Fibroblast of villous mesenchyme (primary cell): ENCODE measurements at regions not wholly inside any gene's neighbourhood (a gene's known extent, or its start where the extent isn't known, plus 50 kb on each side); places are given as distances from the start of the nearest gene placed in this dataset.
"Not testable (repeated sequence)": the region's sequence is repeated elsewhere in the genome, so short reads cannot be mapped to it uniquely, and the experiment has no call there.

ENCODE experiments used
- DNase-seq: peaks from one replicate; pipeline ENCODE4 v3.0.0-alpha.2; 2010; ENCODE audit warnings: low read depth
- H3K4me3 ChIP-seq: 2 replicates; pipeline ENCODE4 v1.5.1; 2011; ENCODE audit warnings: low read depth, mild to moderate bottlenecking, low read length
- CTCF ChIP-seq: IDR thresholded peaks from 2 replicates; pipeline ENCODE4 v1.5.1; 2012; ENCODE audit warnings: low read depth, mild to moderate bottlenecking, low read length; ENCODE audit not compliant: insufficient read depth

- no peak for DNase-seq
- no peak for TF ChIP-seq CTCF
- no peak overlapping the region for H3K4me3 ChIP-seq
Observed at GRCh38 chr17:69690531-69690930, 276.0 kb downstream of the MAP2K6 start.

GRCh38 chr17:69692171-69692570 is 277.7 kb downstream of the MAP2K6 start:
- DNase-seq, result no peak
- no peak overlapping the region for H3K4me3 ChIP-seq
- no peak for TF ChIP-seq CTCF

GRCh38 chr17:69695646-69696045 is 281.1 kb downstream of the MAP2K6 start:
- DNase-seq, result peak; percentile 42
- H3K4me3 ChIP-seq, result no peak overlapping the region
- TF ChIP-seq CTCF, result no peak

GRCh38 chr17:69696650-69697049 is 282.2 kb downstream of the MAP2K6 start:
- no peak overlapping the region for H3K4me3 ChIP-seq
- no peak for TF ChIP-seq CTCF
- no peak for DNase-seq

GRCh38 chr17:69698352-69698751 is 283.9 kb downstream of the MAP2K6 start:
- not testable (repeated sequence) for DNase-seq, H3K4me3 ChIP-seq

- H3K4me3 ChIP-seq, result no peak overlapping the region
- no peak for TF ChIP-seq CTCF
- no peak for DNase-seq
Observed at GRCh38 chr17:69702078-69702477, 287.6 kb downstream of the MAP2K6 start.

- TF ChIP-seq CTCF, result no peak
- DNase-seq, result no peak
- no peak overlapping the region for H3K4me3 ChIP-seq
Observed at GRCh38 chr17:69703751-69704150, 289.3 kb downstream of the MAP2K6 start.
